Mesothelial cell of epicardium (in vitro differentiated cells): ENCODE measurements at regions not wholly inside any gene's neighbourhood (a gene's known extent, or its start where the extent isn't known, plus 50 kb on each side); places are given as distances from the start of the nearest gene placed in this dataset.

ENCODE experiments used
- DNase-seq, 2 experiments: peaks; one replicate each; pipeline ENCODE4 v3.0.0; 2021; ENCODE audit warnings: low spot score in 2 of 2; ENCODE audit not compliant: unreplicated experiment in 2 of 2
- H3K27ac Mint-ChIP-seq: 2 replicates; pipeline ENCODE4 v1.8.0; 2021; ENCODE audit warnings: mixed read lengths
- H3K27me3 Mint-ChIP-seq: 2 replicates; pipeline ENCODE4 v1.8.0; 2021; ENCODE audit warnings: low read depth, mixed read lengths
- H3K36me3 Mint-ChIP-seq: 2 replicates; pipeline ENCODE4 v1.8.0; 2021; ENCODE audit warnings: mixed read lengths
- H3K4me1 Mint-ChIP-seq: 2 replicates; pipeline ENCODE4 v1.8.0; 2021; ENCODE audit warnings: mixed read lengths
- H3K4me3 Mint-ChIP-seq: 2 replicates; pipeline ENCODE4 v1.8.0; 2021; ENCODE audit warnings: mild to moderate bottlenecking, moderate library complexity, mixed read lengths
- H3K9me3 Mint-ChIP-seq: 2 replicates; pipeline ENCODE4 v1.8.0; 2021; ENCODE audit warnings: mixed read lengths
- TF ChIP-seq, protein P1 (sequence below): fragments of 200-600 bp; sonication (generic); IDR thresholded peaks from one replicate; pipeline ENCODE4 v1.5.0; 2021; ENCODE audit warnings: antibody characterized with exemption; ENCODE audit not compliant: unreplicated experiment

DNA sequence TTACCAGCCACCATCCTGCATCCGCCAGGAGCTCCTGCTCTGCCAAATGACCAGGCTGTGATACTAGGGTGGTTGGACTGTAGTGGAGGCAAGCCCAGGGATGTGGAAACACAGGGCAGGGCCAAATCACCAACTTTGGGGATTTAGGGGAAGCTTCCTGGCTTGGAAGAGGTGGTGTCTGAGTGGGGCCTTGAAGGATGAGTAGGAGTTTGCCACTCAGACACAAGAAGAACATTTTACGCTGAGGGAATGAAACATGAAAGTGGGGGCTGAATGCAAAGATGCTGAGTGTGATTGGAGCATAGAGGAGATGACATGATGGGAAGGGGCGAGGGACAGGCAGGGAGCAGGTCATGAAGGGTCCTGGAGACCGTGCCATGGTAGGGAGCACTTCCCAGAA, 329.5 kb downstream of the RPS24 start:
- no peaks in the 10 kb centered on the region for H3K36me3 Mint-ChIP-seq
- peaks cover 77% of the 10 kb centered on the region for H3K4me1 Mint-ChIP-seq
- no peak for DNase-seq
- no peaks in the 10 kb centered on the region for H3K9me3 Mint-ChIP-seq
- TF ChIP-seq, protein P1, sequence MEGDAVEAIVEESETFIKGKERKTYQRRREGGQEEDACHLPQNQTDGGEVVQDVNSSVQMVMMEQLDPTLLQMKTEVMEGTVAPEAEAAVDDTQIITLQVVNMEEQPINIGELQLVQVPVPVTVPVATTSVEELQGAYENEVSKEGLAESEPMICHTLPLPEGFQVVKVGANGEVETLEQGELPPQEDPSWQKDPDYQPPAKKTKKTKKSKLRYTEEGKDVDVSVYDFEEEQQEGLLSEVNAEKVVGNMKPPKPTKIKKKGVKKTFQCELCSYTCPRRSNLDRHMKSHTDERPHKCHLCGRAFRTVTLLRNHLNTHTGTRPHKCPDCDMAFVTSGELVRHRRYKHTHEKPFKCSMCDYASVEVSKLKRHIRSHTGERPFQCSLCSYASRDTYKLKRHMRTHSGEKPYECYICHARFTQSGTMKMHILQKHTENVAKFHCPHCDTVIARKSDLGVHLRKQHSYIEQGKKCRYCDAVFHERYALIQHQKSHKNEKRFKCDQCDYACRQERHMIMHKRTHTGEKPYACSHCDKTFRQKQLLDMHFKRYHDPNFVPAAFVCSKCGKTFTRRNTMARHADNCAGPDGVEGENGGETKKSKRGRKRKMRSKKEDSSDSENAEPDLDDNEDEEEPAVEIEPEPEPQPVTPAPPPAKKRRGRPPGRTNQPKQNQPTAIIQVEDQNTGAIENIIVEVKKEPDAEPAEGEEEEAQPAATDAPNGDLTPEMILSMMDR = no peak
- peak overlapping the region; percentile 7 for H3K27ac Mint-ChIP-seq
- no peak overlapping the region for H3K4me3 Mint-ChIP-seq
- no peaks in the 10 kb centered on the region for H3K27me3 Mint-ChIP-seq

DNA sequence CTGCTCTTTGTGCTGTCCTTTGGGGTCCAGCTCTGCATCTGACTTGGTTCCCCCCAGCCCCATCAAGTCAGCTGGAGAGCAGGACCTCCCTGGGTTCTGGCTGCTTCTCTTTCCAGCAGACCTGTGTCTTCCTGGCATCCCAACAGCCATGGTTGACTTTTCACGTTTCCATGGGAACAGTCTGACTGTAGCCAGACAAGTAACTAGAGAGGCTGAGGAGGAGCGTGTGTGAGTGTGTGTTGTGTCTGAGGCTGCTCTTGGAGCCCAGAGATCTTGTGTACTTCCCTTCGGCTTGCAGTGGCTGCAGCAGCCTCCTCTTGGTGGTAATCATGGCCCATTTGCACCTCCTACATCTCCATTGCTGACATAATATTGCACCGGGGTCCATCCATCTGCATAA, 332.0 kb downstream of the RPS24 start:
- H3K4me1 Mint-ChIP-seq = peaks cover 61% of the 10 kb centered on the region
- DNase-seq = no peak
- H3K27me3 Mint-ChIP-seq = no peaks in the 10 kb centered on the region
- no peak overlapping the region for H3K4me3 Mint-ChIP-seq
- H3K27ac Mint-ChIP-seq = peak overlapping the region; percentile 73
- TF ChIP-seq, protein P1 = no peak
- no peaks in the 10 kb centered on the region for H3K9me3 Mint-ChIP-seq
- no peaks in the 10 kb centered on the region for H3K36me3 Mint-ChIP-seq

DNA sequence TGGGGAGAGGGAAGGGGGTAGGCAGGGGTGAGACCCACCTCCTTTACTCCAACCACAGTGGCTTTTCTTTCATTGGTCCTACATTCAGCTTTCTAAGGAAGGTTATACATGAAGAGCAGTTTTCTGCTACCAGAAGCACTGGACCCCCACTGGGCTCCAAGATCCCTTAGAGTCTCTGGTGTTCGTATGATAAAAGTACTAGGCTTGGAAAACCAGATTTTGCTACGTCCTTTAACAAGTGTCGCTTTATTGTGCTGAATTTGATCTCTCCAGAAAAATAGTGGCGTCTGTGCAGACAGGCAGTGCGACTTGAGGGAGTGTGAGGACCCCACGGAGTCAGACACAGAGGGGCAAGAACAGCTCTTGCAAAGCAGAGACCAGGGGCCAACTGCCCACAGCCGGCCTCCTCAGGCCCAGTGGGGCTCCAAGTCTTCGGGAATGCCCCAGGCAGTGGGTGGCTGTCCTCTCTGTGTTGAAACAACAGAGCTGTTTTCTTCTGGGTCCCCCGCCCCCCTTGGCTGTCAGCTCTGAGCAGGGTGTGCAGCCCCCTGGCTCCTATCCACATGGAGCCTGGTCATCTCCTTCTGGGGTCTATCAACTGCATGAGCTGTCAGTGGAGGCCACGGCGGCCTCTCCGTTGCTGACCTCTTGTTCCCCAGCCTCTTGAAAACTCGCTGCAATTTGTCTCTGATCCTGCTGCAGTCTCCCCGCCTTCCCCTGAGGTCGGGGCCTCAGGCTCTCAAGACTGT, 333.2 kb downstream of the RPS24 start:
- H3K9me3 Mint-ChIP-seq = no peaks in the 10 kb centered on the region
- no peaks in the 10 kb centered on the region for H3K36me3 Mint-ChIP-seq
- TF ChIP-seq, protein P1 = no peak
- no peak overlapping the region for H3K4me3 Mint-ChIP-seq
- peaks cover 57% of the 10 kb centered on the region for H3K4me1 Mint-ChIP-seq
- H3K27me3 Mint-ChIP-seq = no peaks in the 10 kb centered on the region
- no peak for DNase-seq
- peak overlapping the region; percentile 86 for H3K27ac Mint-ChIP-seq

DNA sequence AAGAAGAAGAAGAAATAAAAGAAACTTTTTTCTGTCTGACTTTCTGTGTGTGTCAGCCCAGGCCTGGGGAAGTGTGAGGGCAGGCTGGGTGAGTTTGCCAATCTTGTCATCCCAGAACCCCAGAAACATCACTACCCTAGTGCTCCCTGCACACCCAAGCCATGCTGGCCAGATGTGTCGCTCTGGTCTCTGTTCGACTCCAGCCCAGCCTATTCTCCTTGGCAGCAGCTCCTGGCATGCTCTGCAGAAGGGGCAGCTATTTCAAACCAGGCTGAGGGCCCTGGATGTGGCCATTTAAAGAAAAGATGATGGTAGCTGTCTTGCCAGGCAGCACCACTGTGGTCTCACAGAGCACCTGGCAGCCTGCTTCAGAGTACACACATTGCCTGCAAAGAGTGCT, 334.1 kb downstream of the RPS24 start:
- TF ChIP-seq, protein P1 = no peak
- Mint-ChIP-seq H3K27ac (peak overlapping the region; percentile 26), H3K9me3 (no peaks in the 10 kb centered on the region), H3K4me3 (no peak overlapping the region), H3K27me3 (no peaks in the 10 kb centered on the region), H3K36me3 (no peaks in the 10 kb centered on the region), H3K4me1 (peaks cover 48% of the 10 kb centered on the region)
- DNase-seq = no peak

DNA sequence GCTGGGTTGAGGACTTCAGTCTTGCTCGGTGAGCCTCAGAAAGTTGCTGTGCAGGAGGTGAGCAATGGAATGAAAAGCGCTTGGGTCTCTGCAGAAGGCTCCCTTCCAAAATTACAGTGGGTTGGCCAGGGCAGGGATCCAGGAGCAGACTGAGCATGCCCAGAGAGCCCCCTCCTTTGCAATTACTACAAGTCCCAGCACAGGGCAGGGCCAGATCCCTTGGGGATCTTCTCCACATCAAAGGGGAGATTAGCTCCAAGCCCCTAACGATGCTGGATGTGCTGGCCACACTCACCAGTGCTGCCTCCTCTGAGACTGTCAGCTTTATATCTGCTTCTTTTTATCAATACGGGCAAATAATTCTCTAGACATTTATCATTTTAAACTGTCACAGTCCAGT, 337.5 kb downstream of the RPS24 start:
- H3K27me3 Mint-ChIP-seq = no peaks in the 10 kb centered on the region

More for the DNA sequence above, 337.5 kb downstream of the RPS24 start:
- Mint-ChIP-seq H3K4me1 (peaks cover 35% of the 10 kb centered on the region), H3K36me3 (no peaks in the 10 kb centered on the region), H3K27ac (no peak overlapping the region), H3K4me3 (no peak overlapping the region), H3K9me3 (no peaks in the 10 kb centered on the region)
- TF ChIP-seq, protein P1 = no peak
- DNase-seq = no peak
